ENCODE measurements at regions not wholly inside any gene's neighbourhood (a gene's known extent, or its start where the extent isn't known, plus 50 kb on each side); places are given as distances from the start of the nearest gene placed in this dataset.

DNA sequence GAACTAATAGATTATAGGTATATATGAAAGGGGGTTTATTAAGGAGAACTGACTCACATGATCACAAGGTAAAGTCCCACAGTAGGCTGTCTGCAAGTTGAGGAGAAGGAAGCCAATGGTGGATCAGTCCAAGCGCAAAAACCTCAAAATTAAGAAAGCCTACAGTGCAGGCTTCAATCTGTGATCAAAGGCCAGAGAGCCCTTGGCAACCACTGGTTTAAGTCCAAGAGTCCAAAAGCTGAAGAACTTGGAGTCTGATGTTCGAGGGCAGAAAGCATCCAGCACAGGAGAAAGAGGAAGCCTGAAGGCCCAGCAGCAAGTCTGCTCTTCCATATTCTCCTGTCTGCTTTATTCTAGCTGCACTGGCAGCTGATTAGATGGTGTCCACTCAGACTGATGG is 721.3 kb upstream of the PCDH9 start:
- TF ChIP-seq, protein P1, sequence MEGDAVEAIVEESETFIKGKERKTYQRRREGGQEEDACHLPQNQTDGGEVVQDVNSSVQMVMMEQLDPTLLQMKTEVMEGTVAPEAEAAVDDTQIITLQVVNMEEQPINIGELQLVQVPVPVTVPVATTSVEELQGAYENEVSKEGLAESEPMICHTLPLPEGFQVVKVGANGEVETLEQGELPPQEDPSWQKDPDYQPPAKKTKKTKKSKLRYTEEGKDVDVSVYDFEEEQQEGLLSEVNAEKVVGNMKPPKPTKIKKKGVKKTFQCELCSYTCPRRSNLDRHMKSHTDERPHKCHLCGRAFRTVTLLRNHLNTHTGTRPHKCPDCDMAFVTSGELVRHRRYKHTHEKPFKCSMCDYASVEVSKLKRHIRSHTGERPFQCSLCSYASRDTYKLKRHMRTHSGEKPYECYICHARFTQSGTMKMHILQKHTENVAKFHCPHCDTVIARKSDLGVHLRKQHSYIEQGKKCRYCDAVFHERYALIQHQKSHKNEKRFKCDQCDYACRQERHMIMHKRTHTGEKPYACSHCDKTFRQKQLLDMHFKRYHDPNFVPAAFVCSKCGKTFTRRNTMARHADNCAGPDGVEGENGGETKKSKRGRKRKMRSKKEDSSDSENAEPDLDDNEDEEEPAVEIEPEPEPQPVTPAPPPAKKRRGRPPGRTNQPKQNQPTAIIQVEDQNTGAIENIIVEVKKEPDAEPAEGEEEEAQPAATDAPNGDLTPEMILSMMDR (IDR thresholded peaks at IDR 0.05): no peak
- no peak for TF ChIP-seq POLR2A (IDR thresholded peaks at IDR 0.05)

Measured in sigmoid colon (tissue), 3 donors.